ENCODE measurements at regions not wholly inside any gene's neighbourhood (a gene's known extent, or its start where the extent isn't known, plus 50 kb on each side); places are given as distances from the start of the nearest gene placed in this dataset.

DNA sequence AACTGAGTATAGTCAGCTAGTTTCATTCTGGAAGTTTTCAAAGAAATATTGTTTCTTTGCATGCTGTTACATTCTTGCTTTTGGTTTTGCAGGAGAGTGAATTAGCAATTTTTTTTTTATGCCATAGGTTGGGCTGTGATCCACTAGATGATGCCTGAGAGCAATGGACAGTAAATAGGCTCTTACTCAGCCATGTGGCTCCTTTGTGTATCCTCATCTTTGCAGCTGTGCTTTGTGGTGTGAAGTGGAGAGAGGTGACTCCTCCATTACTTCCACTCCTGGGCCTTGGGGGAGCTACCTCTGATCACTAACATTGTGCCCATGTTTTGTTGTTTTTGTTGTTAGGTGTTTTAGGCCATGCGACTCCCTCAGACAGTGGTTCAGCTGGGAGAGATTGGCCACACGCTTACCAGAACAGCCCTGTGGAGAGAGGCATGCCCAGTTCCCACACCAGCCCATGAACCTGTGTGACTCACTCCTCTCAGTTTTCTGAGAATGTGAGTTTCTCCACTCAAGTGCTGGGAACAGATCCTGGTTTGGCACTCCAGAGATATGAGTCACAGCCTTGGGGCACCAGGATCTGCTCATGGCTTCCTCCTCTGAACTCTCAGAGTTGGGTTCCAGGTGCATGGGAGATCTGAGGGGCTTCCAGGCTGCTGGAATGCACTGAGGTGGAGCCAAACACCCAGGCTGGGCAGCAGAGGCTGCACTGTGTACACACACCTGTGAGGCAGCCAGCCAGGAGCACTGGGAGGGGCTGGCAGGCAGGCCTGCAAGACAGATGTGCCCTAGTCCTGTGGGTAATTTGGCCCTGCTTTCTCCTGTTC is 785.3 kb downstream of the ROBO2 start:
- TF ChIP-seq, protein P1, sequence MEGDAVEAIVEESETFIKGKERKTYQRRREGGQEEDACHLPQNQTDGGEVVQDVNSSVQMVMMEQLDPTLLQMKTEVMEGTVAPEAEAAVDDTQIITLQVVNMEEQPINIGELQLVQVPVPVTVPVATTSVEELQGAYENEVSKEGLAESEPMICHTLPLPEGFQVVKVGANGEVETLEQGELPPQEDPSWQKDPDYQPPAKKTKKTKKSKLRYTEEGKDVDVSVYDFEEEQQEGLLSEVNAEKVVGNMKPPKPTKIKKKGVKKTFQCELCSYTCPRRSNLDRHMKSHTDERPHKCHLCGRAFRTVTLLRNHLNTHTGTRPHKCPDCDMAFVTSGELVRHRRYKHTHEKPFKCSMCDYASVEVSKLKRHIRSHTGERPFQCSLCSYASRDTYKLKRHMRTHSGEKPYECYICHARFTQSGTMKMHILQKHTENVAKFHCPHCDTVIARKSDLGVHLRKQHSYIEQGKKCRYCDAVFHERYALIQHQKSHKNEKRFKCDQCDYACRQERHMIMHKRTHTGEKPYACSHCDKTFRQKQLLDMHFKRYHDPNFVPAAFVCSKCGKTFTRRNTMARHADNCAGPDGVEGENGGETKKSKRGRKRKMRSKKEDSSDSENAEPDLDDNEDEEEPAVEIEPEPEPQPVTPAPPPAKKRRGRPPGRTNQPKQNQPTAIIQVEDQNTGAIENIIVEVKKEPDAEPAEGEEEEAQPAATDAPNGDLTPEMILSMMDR (IDR thresholded peaks at IDR 0.05) = no peak
- TF ChIP-seq POLR2AphosphoS5 (IDR thresholded peaks at IDR 0.05; ENCODE audit: insufficient read depth in 1 of 2, low read depth in 1 of 2) (peak in 1 of 2 donors; percentile 38), POLR2A (IDR thresholded peaks at IDR 0.05) (no peak)

All from vagina (tissue), 2 donors.